Astrocyte of the spinal cord (primary cell): ENCODE measurements at regions not wholly inside any gene's neighbourhood (a gene's known extent, or its start where the extent isn't known, plus 50 kb on each side); places are given as distances from the start of the nearest gene placed in this dataset.

Experiments used
- DNase-seq: peaks from one replicate; pipeline ENCODE4 v3.0.0; 2011; ENCODE audit warnings: low read depth, low spot score
- H3K4me3 ChIP-seq: 2 replicates; pipeline ENCODE4 v1.5.1; 2011; ENCODE audit warnings: low read depth, mild to moderate bottlenecking, low read length, moderate library complexity
- in situ Hi-C: cut with HindIII; loops from 2 replicates; pipeline ENCODE4 v1.10.0; 2017; ENCODE audit warnings: low sequenced_read_pairs
- TF ChIP-seq, protein P1 (sequence below): IDR thresholded peaks from 2 replicates; pipeline ENCODE4 v1.5.1; 2012; ENCODE audit warnings: low read depth, mild to moderate bottlenecking, low read length, inconsistent platforms

DNA sequence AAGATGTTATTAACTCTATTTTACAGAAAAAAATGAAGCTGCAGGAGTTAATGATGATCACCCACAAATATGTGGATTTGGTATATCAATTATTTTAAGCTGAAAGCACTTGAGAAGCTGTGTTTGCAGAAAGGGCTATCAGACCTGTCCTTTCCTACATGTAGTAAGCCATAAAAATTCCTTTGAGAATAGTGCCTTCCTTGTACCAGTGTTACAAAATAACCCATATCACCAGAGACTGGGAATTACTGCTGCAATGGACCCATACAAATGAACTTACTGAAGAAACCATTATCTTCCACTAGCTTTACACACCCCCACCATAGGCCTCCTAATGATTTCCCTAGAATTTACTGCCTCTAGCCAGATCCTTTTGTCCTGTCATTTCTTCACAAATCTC, 99.2 kb upstream of the ZRANB2 start:
- in situ Hi-C loops = no loop called here
- TF ChIP-seq, protein P1, sequence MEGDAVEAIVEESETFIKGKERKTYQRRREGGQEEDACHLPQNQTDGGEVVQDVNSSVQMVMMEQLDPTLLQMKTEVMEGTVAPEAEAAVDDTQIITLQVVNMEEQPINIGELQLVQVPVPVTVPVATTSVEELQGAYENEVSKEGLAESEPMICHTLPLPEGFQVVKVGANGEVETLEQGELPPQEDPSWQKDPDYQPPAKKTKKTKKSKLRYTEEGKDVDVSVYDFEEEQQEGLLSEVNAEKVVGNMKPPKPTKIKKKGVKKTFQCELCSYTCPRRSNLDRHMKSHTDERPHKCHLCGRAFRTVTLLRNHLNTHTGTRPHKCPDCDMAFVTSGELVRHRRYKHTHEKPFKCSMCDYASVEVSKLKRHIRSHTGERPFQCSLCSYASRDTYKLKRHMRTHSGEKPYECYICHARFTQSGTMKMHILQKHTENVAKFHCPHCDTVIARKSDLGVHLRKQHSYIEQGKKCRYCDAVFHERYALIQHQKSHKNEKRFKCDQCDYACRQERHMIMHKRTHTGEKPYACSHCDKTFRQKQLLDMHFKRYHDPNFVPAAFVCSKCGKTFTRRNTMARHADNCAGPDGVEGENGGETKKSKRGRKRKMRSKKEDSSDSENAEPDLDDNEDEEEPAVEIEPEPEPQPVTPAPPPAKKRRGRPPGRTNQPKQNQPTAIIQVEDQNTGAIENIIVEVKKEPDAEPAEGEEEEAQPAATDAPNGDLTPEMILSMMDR = no peak
- DNase-seq = no peak
- no peak overlapping the region for H3K4me3 ChIP-seq

DNA sequence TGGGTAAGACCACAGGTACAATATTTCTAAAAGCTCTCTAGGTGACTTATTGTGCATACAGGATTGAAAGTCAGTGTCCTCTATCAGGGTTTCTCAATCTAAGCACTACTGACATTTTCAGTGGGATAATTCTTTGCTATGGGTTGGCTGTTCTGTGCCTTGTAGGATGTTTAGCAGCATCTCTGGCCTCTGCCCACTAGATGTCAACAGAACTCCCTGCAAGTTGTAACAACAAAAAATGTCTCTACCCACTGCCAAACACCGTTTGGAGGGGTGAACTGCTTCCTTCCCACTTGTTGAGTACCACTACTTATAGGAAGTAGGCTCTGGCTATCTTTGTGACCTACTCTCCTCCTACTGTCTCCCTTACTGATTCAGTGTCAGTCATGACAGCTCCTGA, 90.1 kb upstream of the ZRANB2 start:
- H3K4me3 ChIP-seq = no peak overlapping the region
- in situ Hi-C loops = no loop called here
- TF ChIP-seq, protein P1 = no peak
- DNase-seq = no peak

DNA sequence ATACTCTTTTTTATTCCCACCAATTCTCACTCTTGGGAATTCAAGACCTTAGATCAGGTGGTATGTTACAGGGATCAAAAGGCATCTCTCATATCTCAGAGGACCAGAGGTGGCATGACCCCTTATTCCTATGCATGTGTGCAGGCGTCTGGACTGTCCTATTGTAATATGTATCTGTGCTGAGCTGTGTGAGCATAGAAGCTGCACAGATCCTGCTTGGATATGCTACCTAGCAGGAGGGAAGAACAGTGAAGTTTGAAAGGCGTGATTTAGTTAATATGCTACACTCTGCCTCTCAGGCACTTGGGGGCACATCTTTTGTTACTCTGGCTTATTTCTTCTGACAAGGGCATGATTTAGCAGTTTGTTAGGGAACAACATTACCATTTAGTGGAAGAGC, 86.7 kb upstream of the ZRANB2 start:
- TF ChIP-seq, protein P1 = no peak
- in situ Hi-C loops = no loop called here
- H3K4me3 ChIP-seq = no peak overlapping the region
- DNase-seq = no peak

DNA sequence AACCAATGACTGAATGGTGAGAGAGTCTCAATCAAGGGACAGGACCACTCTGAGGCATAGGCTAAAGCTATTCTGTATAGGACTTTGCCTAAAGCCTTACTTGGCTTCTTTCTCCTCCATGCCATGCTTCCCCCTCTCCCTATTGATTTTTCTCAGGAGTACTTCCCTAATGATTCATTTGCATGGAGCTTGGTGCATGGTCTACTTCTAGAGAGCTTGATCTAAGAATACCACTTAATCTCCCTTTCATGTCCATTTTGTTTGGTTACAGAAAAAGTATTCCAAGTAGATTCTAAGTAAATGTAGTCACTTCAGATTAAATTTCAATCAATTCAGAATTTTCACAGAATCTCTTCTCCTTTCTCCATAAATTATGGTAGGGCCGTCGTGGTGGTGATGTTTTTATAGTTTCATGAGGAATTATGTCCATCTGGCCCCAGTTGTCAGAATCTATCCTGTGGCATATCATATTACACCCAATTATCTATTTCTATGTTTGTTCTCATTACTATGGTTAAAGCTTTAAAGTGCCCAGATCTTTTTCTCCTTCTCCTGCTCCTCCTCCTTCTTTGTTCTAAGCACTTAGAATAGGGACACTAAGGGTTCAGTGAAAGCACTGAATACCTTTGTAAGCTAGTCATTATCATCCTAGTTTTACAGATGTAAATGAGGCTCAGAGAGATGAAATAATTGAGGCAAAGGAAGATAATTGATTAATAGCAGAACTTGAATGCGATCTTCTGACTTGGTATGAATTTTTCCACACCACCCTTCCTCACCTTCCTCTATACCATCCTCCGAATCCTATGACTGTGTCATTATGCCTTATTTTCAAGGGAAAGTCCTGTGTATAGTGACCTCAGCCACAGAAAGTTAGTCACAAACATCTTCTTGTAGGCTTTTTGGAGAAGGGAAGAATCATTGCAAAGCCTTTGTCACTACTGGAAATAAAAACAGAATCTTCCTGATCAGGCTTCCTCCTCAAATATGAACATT, 85.6 kb upstream of the ZRANB2 start:
- TF ChIP-seq, protein P1 = no peak
- H3K4me3 ChIP-seq = no peak overlapping the region
- no peak for DNase-seq
- in situ Hi-C loops = no loop called here

DNA sequence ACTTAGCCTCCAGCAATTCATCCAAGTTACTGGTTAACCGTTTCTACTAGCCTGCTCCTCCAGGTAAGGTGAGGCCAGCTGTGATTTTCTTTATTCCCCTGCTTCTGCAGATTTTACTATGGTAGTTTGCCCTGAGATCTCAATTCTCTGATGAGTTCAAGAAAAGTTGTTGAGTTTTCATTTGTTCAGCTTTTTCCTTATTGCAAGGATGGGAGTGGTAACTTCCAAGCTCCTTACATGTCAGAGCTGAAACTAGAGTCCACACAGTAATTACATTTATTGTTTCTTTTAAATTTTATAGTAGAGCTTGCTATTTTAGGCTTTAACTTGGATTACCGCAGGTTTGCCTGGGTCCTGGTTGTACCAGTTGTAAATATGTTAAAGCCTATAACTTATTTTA, 76.9 kb upstream of the ZRANB2 start:
- in situ Hi-C loops = no loop called here
- no peak overlapping the region for H3K4me3 ChIP-seq
- TF ChIP-seq, protein P1 = no peak
- no peak for DNase-seq

DNA sequence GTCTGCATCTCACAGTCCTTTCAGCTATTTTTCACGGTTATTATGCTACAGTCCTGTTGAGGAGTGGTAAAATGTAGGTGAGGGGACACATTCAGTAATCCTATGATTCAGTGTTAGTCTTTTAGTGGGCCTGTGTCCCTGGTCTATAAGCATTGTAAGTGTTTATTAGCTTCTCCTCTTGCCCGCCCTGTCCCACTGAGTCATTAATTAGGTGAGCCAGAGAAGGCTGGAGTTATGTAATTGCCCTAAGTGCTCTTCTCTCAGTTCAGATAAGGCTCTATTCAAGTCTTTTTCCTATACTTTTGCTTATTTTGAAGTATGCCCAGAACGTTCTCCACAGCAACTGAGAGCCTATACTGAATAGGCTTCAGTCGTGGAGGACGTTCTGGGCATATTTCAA, 76.3 kb upstream of the ZRANB2 start:
- TF ChIP-seq, protein P1 = no peak
- in situ Hi-C loops = no loop called here
- DNase-seq = no peak

More for the DNA sequence above, 76.3 kb upstream of the ZRANB2 start:
- H3K4me3 ChIP-seq = no peak overlapping the region
